ENCODE measurements at regions not wholly inside any gene's neighbourhood (a gene's known extent, or its start where the extent isn't known, plus 50 kb on each side); places are given as distances from the start of the nearest gene placed in this dataset.

DNA sequence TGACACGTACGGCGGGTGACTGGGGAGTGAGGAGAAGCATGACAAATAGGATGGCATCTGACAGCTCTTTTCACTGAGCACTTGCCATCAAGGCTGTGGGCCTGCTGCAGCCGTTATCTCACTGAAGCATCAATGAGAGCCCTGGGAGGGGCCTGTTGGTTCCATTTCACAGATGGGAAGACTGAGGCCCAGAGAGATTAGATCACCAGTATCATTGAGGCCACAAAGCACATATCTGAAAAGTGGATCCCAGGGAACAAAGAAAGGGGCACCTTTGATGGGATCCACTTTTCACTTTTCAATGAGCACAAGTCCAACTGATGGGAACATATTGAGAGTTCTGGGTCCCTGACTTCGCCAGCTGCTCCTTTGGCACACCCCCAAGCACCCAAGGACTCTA, 144.4 kb upstream of the LHX1 start:
- TF ChIP-seq EZH2 (IDR thresholded peaks at IDR 0.05) (no peak), EZH2phosphoT487 (IDR thresholded peaks at IDR 0.05) (no peak)
- TF ChIP-seq, protein P1, sequence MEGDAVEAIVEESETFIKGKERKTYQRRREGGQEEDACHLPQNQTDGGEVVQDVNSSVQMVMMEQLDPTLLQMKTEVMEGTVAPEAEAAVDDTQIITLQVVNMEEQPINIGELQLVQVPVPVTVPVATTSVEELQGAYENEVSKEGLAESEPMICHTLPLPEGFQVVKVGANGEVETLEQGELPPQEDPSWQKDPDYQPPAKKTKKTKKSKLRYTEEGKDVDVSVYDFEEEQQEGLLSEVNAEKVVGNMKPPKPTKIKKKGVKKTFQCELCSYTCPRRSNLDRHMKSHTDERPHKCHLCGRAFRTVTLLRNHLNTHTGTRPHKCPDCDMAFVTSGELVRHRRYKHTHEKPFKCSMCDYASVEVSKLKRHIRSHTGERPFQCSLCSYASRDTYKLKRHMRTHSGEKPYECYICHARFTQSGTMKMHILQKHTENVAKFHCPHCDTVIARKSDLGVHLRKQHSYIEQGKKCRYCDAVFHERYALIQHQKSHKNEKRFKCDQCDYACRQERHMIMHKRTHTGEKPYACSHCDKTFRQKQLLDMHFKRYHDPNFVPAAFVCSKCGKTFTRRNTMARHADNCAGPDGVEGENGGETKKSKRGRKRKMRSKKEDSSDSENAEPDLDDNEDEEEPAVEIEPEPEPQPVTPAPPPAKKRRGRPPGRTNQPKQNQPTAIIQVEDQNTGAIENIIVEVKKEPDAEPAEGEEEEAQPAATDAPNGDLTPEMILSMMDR (IDR thresholded peaks at IDR 0.05) = no peak

Measured in neural progenitor cell (in vitro differentiated cells).